NCI-H2196 (cell line): ENCODE measurements at regions not wholly inside any gene's neighbourhood (a gene's known extent, or its start where the extent isn't known, plus 50 kb on each side); places are given as distances from the start of the nearest gene placed in this dataset.

ENCODE experiments used
- DNase-seq: peaks from one replicate; lab custom pipeline; 2025; ENCODE audit not compliant: unreplicated experiment; lab: John Stamatoyannopoulos, UW

DNA sequence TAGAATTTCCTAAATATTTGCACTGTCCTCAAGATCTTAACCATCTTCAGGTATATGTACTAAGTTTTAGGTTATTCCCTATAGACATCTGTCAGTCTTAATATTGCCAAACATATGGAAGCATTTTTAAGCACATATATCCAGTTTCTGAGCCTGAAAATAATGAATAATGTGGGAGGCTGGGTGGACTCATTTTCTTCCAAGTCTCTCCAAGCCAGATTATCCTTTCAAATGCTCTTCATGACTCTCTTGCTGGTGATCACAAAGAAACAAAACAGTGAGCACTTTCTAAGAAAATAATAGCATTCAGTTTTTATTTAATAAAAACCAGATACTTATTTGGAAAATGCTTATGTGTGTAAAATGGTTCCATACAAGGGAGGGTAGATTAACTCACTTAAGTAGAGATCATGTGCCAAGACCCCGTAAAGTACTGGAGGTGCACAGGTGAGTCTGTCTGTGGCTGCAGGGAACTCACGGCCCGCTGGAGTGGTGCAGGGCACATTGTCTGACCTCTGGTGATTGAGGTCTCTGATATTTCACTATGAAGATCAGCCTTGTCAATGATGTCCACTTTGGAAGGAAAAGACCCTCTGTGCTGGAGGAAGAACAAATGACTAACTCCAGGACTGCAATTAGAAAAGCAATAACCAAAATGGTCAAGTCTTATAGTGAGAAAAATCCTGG, 161.6 kb downstream of the TMEM18 start:
- no peak for DNase-seq

- no peak for DNase-seq
These were observed 163.1 kb downstream of the TMEM18 start for GRCh38 chr2:513981-514706.

DNA sequence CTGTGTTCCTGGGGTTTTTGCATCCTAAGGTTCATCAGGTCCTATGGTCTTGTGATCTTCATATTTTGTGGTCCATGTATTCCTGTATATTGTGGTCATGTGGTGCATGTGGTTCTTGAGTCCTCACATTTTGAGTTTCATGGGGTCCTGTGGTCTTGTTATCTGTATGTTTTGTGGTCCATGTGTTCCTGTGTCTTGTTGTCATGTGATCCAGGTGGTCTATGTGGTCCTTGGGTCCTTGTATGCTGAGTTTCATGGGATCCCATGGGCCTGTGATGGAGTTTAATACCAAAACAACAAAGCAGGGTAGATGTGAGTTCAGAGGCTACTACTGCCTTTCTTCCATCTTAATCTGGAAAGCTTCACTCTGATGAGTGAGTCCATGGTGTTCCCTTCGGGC, 166.4 kb downstream of the TMEM18 start:
- DNase-seq = no peak

- DNase-seq = no peak
These were observed 167.3 kb downstream of the TMEM18 start for GRCh38 chr2:509888-510287.

DNA sequence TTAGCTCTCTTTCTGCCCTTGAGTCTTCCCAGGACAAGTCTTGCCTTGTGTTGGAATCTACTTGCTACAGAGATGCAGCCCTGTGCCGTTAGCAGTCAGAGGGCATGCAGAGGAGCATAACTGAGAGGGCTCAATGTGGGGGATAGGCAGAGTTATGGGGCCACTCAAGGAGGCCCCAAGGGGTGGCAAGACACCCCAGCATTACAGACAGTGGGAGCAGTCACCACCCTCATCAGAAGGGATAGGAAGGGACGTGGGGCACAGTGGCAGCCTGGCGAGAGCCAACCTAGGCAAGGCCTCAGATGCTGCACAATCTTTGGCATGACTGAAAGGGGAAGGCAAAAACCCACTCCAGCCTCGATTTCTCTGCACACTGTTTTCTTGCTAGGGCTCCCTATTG, 169.1 kb downstream of the TMEM18 start:
- DNase-seq = no peak

GRCh38 chr2:506866-507265, 170.3 kb downstream of the TMEM18 start:
- DNase-seq = no peak

GRCh38 chr2:506451-506850, 170.8 kb downstream of the TMEM18 start:
- DNase-seq = no peak

DNA sequence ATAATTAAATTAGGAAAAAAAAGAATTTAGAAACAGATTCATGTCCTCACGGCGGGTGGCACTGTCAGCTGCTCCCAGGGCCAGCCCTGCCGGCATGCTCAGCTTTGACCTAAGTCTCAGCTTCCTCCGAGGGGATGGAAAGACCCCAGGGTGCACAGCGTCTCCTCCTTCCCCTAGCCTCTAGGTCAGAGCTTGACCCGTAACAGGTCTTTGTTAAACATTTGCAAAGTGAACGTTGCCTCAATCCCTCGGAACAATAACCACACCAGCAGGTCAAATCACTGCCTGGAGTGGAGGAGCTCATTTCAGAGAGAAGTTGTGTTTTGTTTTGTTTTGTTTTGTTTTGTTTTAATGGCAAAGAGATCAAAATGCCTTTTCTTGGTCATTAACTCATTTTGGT, 171.3 kb downstream of the TMEM18 start:
- DNase-seq = no peak

GRCh38 chr2:503288-503999, 173.8 kb downstream of the TMEM18 start:
- no peak for DNase-seq

GRCh38 chr2:502831-503230, 174.4 kb downstream of the TMEM18 start:
- no peak for DNase-seq

DNA sequence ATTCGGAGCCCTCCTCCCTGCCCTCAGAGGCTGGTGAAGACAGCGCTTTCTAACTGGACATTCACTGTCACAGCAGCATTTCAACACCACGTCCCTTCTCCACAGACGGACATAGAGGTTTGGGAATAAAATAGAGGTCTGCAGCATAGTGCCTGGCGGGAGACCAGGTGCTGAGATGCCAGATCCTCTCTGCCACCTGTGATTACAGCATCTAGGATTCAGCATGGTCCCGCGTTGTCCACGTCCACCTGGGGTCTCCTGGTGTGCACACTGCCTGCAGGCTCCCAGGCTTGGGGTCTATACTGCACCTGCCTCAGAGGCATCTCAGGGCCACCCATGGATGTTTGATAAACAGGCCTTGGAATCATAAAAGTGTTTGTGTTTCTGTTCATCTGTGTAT, 175.5 kb downstream of the TMEM18 start:
- DNase-seq = no peak

DNA sequence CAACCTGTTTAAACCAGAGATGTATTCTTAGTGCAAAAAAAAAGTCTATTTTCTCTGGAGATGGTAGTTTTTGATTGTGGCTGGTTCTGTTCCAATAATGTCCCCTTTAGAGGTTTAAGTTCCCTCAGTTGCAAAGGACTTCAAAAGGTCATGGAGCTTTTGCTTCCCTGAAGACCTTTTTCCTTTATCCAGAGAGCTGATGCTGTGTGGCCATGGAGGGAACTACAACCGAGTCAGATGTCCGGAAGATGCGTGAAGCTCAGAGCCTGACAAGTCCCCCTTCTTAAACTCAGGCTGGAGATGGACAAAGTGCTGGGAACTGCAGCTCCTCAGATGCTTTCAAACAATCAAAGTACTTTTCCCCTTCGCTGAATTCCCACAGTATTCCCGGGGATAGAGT, 176.1 kb downstream of the TMEM18 start:
- no peak for DNase-seq

- DNase-seq = no peak
These were observed 177.5 kb downstream of the TMEM18 start for GRCh38 chr2:499726-500125.

GRCh38 chr2:498493-499178, 178.6 kb downstream of the TMEM18 start:
- DNase-seq = no peak

DNA sequence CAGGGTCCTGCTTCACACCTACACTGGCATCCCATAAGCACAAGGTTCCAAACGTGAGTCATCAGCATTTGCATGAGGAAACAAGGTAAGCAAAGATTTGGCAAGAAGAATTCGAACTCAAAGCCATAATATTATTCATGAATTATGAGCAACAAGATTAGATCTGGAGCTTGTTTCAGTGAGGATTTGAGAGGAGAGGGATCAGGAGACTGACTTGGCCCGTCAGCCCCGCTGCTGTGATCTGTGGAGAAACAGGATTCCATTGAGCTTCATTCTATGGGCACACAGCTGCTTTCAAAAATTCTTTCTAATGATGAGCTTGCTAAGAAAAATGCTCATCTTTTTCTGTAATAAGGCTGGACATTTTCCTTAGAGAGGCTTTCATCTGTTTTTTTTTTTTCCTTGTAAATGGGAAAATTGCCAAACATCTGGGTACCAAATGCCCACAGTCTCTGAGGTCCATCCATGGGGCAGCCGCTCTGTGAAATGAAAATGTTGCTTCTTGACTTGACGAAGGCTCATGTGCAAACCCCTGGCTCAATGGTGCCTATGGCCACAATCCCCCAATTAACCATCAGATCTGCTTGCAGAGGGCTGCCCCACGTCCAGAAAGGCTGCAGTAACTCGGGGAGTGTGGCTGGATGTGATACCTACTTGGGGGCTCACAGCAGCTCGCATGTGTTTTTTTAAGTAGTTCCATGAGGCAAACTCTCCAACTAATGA, 179.3 kb downstream of the TMEM18 start:
- no peak for DNase-seq

DNA sequence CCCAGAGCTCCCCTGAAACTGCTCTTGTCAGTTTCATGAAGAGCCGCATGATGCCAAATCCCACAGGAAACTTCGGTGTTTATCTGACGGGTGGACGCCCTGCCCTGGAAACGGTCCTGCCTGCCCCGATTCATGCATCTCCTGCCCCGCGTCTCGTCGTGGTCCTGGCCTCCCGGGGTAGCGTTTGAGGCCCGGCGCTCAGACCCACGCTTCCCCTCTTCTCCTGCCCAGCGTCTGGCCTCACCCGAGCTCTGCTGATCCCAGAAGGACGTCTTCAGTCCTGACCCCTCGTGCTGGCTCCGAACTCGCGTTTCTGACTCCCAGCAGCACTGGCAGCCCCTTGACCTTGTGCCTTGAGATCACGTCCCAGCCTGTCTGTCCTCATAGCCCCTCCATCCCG, 180.5 kb downstream of the TMEM18 start:
- no peak for DNase-seq

GRCh38 chr2:495745-496275, 181.4 kb downstream of the TMEM18 start:
- no peak for DNase-seq

- DNase-seq = no peak
These were observed 182.4 kb downstream of the TMEM18 start for GRCh38 chr2:494853-495252.

- DNase-seq = no peak
These were observed 184.0 kb downstream of the TMEM18 start for GRCh38 chr2:493228-493627.

DNA sequence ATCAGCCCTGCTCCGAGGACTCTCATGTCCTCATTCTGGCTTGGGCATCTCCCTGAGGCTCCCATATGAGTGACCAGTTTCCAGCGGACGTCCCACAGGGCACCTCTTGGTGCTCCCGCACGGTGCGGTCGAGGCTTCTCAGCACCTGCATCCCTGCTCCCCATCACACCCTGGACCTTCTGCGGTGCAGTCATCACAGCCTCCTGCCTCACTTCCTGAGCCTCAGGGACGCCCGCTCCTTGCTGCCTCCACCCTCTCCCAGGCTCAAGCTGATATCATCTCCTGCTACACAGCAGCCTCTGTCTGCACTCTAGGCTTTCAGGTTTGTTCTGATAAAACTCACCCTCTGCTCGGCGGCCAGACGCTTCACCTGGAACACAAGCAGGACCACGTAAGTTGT, 185.0 kb downstream of the TMEM18 start:
- no peak for DNase-seq

DNA sequence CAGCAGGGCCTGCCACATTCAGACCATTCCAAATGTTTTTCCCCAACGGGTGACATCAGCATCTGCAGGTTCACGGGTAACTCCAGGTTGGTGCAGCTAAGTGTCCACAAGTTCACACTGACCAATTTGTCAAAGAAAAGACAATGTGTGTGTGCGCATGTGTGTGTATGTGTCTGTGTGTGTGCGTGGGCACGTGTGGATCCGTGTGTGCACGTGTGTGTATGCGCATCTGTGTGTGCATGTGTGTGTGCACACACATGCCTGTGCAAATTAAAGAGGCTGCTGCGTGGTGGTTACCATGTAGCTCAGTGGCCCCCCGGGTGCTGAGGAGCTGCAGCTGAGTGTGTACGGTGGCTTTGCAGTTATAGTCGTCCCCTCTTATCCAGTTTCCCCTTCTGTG, 187.4 kb downstream of the TMEM18 start:
- DNase-seq = no peak
